DOHH2 (cell line): ENCODE measurements at regions not wholly inside any gene's neighbourhood (a gene's known extent, or its start where the extent isn't known, plus 50 kb on each side); places are given as distances from the start of the nearest gene placed in this dataset.

Experiments used
- H3F3A ChIP-seq: fragments of 200-600 bp; sonication (generic), shearing (Covaris generic); 2 replicates; pipeline ENCODE4 v1.6.0; 2016; ENCODE audit warnings: antibody characterized with exemption, mild to moderate bottlenecking; ENCODE audit not compliant: control insufficient read depth, insufficient read depth
- H3K27ac ChIP-seq: fragments of 200-600 bp; sonication (generic); 2 replicates; pipeline ENCODE4 v1.5.1; 2014; ENCODE audit warnings: low read depth, mild to moderate bottlenecking, low read length, moderate library complexity
- H3K27me3 ChIP-seq: fragments of 200-600 bp; sonication (generic); 2 replicates; pipeline ENCODE4 v1.6.1; 2014; ENCODE audit warnings: mild to moderate bottlenecking, low read length, mixed read lengths; ENCODE audit not compliant: control insufficient read depth
- H3K36me3 ChIP-seq: fragments of 200-600 bp; sonication (generic); 2 replicates; pipeline ENCODE4 v1.6.1; 2014; ENCODE audit warnings: mild to moderate bottlenecking, low read length, moderate library complexity, mixed read lengths; ENCODE audit not compliant: control insufficient read depth
- H3K4me1 ChIP-seq: fragments of 200-600 bp; sonication (generic); 2 replicates; pipeline ENCODE4 v1.6.1; 2014; ENCODE audit warnings: mild to moderate bottlenecking, low read length, mixed read lengths; ENCODE audit not compliant: control insufficient read depth
- H3K4me2 ChIP-seq: fragments of 200-600 bp; sonication (generic); 2 replicates; pipeline ENCODE4 v1.6.0; 2014; ENCODE audit warnings: mild to moderate bottlenecking, low read length, moderate library complexity
- H3K4me3 ChIP-seq: fragments of 200-600 bp; sonication (generic); 2 replicates; pipeline ENCODE4 v1.5.1; 2014; ENCODE audit warnings: mild to moderate bottlenecking, low read length, mixed read lengths
- H3K79me2 ChIP-seq: fragments of 200-600 bp; sonication (generic); 2 replicates; pipeline ENCODE4 v1.6.1; 2014; ENCODE audit warnings: mild to moderate bottlenecking, low read length, mixed read lengths; ENCODE audit not compliant: control insufficient read depth
- H3K9me2 ChIP-seq: fragments of 200-600 bp; sonication (generic); replicated peaks from 2 replicates; pipeline ENCODE4 v1.6.1; 2014; ENCODE audit warnings: mild to moderate bottlenecking, low read length, mixed read lengths; ENCODE audit not compliant: control insufficient read depth
- H3K9me3 ChIP-seq: fragments of 200-600 bp; sonication (generic); 2 replicates; pipeline ENCODE4 v1.6.1; 2014; ENCODE audit warnings: antibody characterized with exemption, low read length, mixed read lengths; ENCODE audit not compliant: control insufficient read depth, insufficient read depth
- H4K20me1 ChIP-seq: fragments of 200-600 bp; sonication (generic); 2 replicates; pipeline ENCODE4 v1.6.0; 2014; ENCODE audit warnings: low read depth, mild to moderate bottlenecking, antibody characterized with exemption, low read length, moderate library complexity; ENCODE audit not compliant: control insufficient read depth, insufficient read depth
- CTCF ChIP-seq: fragments of 200-600 bp; sonication (generic); IDR thresholded peaks from one replicate; pipeline ENCODE4 v1.5.1; 2014; ENCODE audit warnings: antibody characterized with exemption, mild to moderate bottlenecking, low read depth, low read length; ENCODE audit not compliant: poor library complexity, severe bottlenecking
- EZH2phosphoT487 ChIP-seq: fragments of 200-600 bp; sonication (generic); IDR thresholded peaks from 2 replicates; pipeline ENCODE4 v1.6.1; 2017; ENCODE audit warnings: borderline replicate concordance, mild to moderate bottlenecking, antibody characterized with exemption, low read length, moderate library complexity, mixed read lengths

- H3K9me2 ChIP-seq, result no peaks in the 10 kb centered on the region
- no peaks in the 10 kb centered on the region for H3K27me3 ChIP-seq
- H3K9me3 ChIP-seq, result no peaks in the 10 kb centered on the region
- H3K79me2 ChIP-seq, result no peaks in the 10 kb centered on the region
- no peaks in the 10 kb centered on the region for H3F3A ChIP-seq
- H3K4me1 ChIP-seq, result no peaks in the 10 kb centered on the region
- TF ChIP-seq EZH2phosphoT487 (no peak), CTCF (no peak)
- H3K4me2 ChIP-seq, result no peak overlapping the region
- no peak overlapping the region for H3K27ac ChIP-seq
- H3K36me3 ChIP-seq, result no peaks in the 10 kb centered on the region
- H3K4me3 ChIP-seq, result no peak overlapping the region
- no peaks in the 10 kb centered on the region for H4K20me1 ChIP-seq
These were observed 161.3 kb downstream of the KITLG start for GRCh38 chr12:88418856-88419497.

GRCh38 chr12:88419794-88420193 is 160.5 kb downstream of the KITLG start:
- Histone ChIP-seq H4K20me1 (no peaks in the 10 kb centered on the region), H3F3A (no peaks in the 10 kb centered on the region), H3K4me2 (no peak overlapping the region), H3K9me2 (no peaks in the 10 kb centered on the region), H3K36me3 (no peaks in the 10 kb centered on the region), H3K4me1 (no peaks in the 10 kb centered on the region), H3K4me3 (no peak overlapping the region), H3K27ac (no peak overlapping the region), H3K79me2 (no peaks in the 10 kb centered on the region), H3K9me3 (no peaks in the 10 kb centered on the region), H3K27me3 (no peaks in the 10 kb centered on the region)
- no peak for TF ChIP-seq CTCF
- TF ChIP-seq EZH2phosphoT487, result no peak

- H3K4me3 ChIP-seq, result no peak overlapping the region
- H3K36me3 ChIP-seq, result no peaks in the 10 kb centered on the region
- no peaks in the 10 kb centered on the region for H3K27me3 ChIP-seq
- no peak overlapping the region for H3K27ac ChIP-seq
- no peaks in the 10 kb centered on the region for H3K9me3 ChIP-seq
- no peaks in the 10 kb centered on the region for H3K9me2 ChIP-seq
- H3K79me2 ChIP-seq, result no peaks in the 10 kb centered on the region
- H3K4me2 ChIP-seq, result no peak overlapping the region
- no peaks in the 10 kb centered on the region for H3K4me1 ChIP-seq
- TF ChIP-seq CTCF (no peak), EZH2phosphoT487 (no peak)
- H4K20me1 ChIP-seq, result no peaks in the 10 kb centered on the region
- no peaks in the 10 kb centered on the region for H3F3A ChIP-seq
These were observed 159.8 kb downstream of the KITLG start for GRCh38 chr12:88420457-88420856.
